Keratinocyte (primary cell): ENCODE measurements at regions not wholly inside any gene's neighbourhood (a gene's known extent, or its start where the extent isn't known, plus 50 kb on each side); places are given as distances from the start of the nearest gene placed in this dataset.

ENCODE experiments used
- DNase-seq: peaks from one replicate; pipeline ENCODE4 v3.0.0-alpha.2; 2011; ENCODE audit warnings: low read depth, missing footprints, low spot score
- FAIRE-seq: peaks from 2 replicates; lab custom pipeline; 2011; peaks lifted over from hg19 to GRCh38; lab: Jason Lieb, UNC
- H2AFZ ChIP-seq: 2 replicates; pipeline ENCODE4 v1.6.0; 2012; ENCODE audit warnings: low read length, control low read depth, inconsistent platforms; ENCODE audit not compliant: control insufficient read depth
- H3K27ac ChIP-seq: 2 replicates; pipeline ENCODE4 v1.5.1; 2011; ENCODE audit warnings: low read length; ENCODE audit not compliant: control insufficient read depth, insufficient read depth
- H3K27me3 ChIP-seq: 3 replicates; pipeline ENCODE4 v1.6.0; 2011; ENCODE audit warnings: low read length; ENCODE audit not compliant: control insufficient read depth, insufficient read depth; ENCODE audit errors: extremely low read depth
- H3K36me3 ChIP-seq, 2 experiments: 2 replicates in 1 of 2; 3 replicates in 1 of 2; pipeline ENCODE4 v1.5.1; 2011; ENCODE audit warnings: low read length in 2 of 2, mild to moderate bottlenecking in 1 of 2; ENCODE audit not compliant: control insufficient read depth in 2 of 2, insufficient read depth in 2 of 2; ENCODE audit errors: extremely low read depth in 1 of 2
- H3K4me1 ChIP-seq: 3 replicates; pipeline ENCODE4 v1.5.1; 2011; ENCODE audit warnings: low read length; ENCODE audit not compliant: control insufficient read depth, insufficient read depth; ENCODE audit errors: extremely low read depth
- H3K4me2 ChIP-seq: 3 replicates; pipeline ENCODE4 v1.6.0; 2011; ENCODE audit warnings: low read depth, low read length; ENCODE audit not compliant: control insufficient read depth, insufficient read depth; ENCODE audit errors: extremely low read depth
- H3K4me3 ChIP-seq, 3 experiments: fragments of 200-600 bp in 1 of 3; sonication (generic) in 1 of 3; 2 replicates in 2 of 3; 3 replicates in 1 of 3; pipeline ENCODE4 v1.5.1; 2011 to 2016; ENCODE audit warnings: low read length in 3 of 3, mild to moderate bottlenecking in 3 of 3, control low read depth in 2 of 3, inconsistent platforms in 1 of 3, low read depth in 1 of 3, mixed read lengths in 1 of 3, mixed run types in 1 of 3, moderate library complexity in 1 of 3; ENCODE audit not compliant: control insufficient read depth in 2 of 3, insufficient read depth in 2 of 3; ENCODE audit errors: extremely low read depth in 1 of 3
- H3K79me2 ChIP-seq: 2 replicates; pipeline ENCODE4 v1.6.0; 2012; ENCODE audit warnings: low read length; ENCODE audit not compliant: control insufficient read depth, insufficient read depth
- H3K9ac ChIP-seq: 3 replicates; pipeline ENCODE4 v1.6.0; 2011; ENCODE audit warnings: low read length; ENCODE audit not compliant: control insufficient read depth, insufficient read depth; ENCODE audit errors: extremely low read depth
- H3K9me1 ChIP-seq: 3 replicates; pipeline ENCODE4 v1.6.0; 2011; ENCODE audit warnings: low read length; ENCODE audit not compliant: control insufficient read depth, insufficient read depth; ENCODE audit errors: extremely low read depth
- H3K9me3 ChIP-seq: 2 replicates; pipeline ENCODE4 v1.5.1; 2012; ENCODE audit warnings: low read depth, low read length; ENCODE audit not compliant: control insufficient read depth
- H4K20me1 ChIP-seq: 3 replicates; pipeline ENCODE4 v1.6.0; 2011; ENCODE audit warnings: low read length; ENCODE audit not compliant: control insufficient read depth, insufficient read depth; ENCODE audit errors: extremely low read depth
- EZH2 ChIP-seq: IDR thresholded peaks from one replicate; pipeline ENCODE4 v1.6.1; 2012; ENCODE audit warnings: inconsistent platforms, mild to moderate bottlenecking, low read length, moderate library complexity
- dilution Hi-C: fragments of 300-500 bp; cut with MboI; formaldehyde crosslinking; loops from one replicate; pipeline ENCODE4 v1.7.0; 2020; ENCODE audit warnings: low sequenced_read_pairs; ENCODE audit not compliant: extremely low pct_ligation_motif_present
- TF ChIP-seq, protein P1 (sequence below), 3 experiments: IDR thresholded peaks in 1 of 3; conservative IDR thresholded peaks in 1 of 3; optimal IDR thresholded peaks in 1 of 3; 2 replicates in 2 of 3; 3 replicates in 1 of 3; pipeline versions ENCODE3 to v1.5.1; 2011; ENCODE audit warnings: low read length in 3 of 3, mild to moderate bottlenecking in 3 of 3, moderate library complexity in 2 of 3, control low read depth in 1 of 3, inconsistent platforms in 1 of 3; ENCODE audit not compliant: insufficient read depth in 2 of 3; ENCODE audit errors: extremely low read depth in 1 of 3

DNA sequence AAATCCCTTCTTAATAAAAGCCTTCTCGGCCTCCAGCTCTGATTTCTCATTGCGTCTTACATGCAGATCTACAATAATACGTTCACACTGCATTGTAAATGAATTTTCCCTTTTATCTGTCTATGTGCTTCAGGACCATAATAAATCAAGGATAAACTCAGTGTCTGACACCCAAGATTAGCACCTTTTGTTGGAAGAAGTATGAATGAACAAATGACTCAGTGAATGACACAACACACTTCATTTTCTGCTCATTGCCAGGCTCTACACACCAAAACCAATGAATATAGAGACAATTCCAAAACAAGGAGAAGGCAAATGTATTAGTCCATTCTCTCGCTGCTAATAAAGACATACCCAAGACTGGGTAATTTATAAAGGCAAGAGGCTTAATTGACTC, 1224.4 kb downstream of the EFNB2 start:
- Histone ChIP-seq H3K9me1 (no peaks in the 10 kb centered on the region), H3K36me3 (no peaks in the 10 kb centered on the region), H3K4me2 (no peak overlapping the region), H3K27ac (no peak overlapping the region), H4K20me1 (no peaks in the 10 kb centered on the region), H3K4me3 (no peak overlapping the region), H3K4me1 (no peaks in the 10 kb centered on the region), H3K9me3 (no peaks in the 10 kb centered on the region), H3K9ac (no peak overlapping the region), H2AFZ (no peak overlapping the region), H3K79me2 (no peaks in the 10 kb centered on the region), H3K27me3 (no peaks in the 10 kb centered on the region)
- TF ChIP-seq, protein P1, sequence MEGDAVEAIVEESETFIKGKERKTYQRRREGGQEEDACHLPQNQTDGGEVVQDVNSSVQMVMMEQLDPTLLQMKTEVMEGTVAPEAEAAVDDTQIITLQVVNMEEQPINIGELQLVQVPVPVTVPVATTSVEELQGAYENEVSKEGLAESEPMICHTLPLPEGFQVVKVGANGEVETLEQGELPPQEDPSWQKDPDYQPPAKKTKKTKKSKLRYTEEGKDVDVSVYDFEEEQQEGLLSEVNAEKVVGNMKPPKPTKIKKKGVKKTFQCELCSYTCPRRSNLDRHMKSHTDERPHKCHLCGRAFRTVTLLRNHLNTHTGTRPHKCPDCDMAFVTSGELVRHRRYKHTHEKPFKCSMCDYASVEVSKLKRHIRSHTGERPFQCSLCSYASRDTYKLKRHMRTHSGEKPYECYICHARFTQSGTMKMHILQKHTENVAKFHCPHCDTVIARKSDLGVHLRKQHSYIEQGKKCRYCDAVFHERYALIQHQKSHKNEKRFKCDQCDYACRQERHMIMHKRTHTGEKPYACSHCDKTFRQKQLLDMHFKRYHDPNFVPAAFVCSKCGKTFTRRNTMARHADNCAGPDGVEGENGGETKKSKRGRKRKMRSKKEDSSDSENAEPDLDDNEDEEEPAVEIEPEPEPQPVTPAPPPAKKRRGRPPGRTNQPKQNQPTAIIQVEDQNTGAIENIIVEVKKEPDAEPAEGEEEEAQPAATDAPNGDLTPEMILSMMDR (optimal IDR thresholded peaks at IDR 0.05 in 1 of 3, IDR thresholded peaks at IDR 0.05 in 1 of 3, conservative IDR thresholded peaks at IDR 0.05 in 1 of 3; ENCODE audit: extremely low read depth in 1 of 3, insufficient read depth in 2 of 3, low read length in 3 of 3), result no peak
- no peak for TF ChIP-seq EZH2
- DNase-seq (no peak), FAIRE-seq (peak; percentile 23)
- dilution Hi-C loops, result no loop called here

DNA sequence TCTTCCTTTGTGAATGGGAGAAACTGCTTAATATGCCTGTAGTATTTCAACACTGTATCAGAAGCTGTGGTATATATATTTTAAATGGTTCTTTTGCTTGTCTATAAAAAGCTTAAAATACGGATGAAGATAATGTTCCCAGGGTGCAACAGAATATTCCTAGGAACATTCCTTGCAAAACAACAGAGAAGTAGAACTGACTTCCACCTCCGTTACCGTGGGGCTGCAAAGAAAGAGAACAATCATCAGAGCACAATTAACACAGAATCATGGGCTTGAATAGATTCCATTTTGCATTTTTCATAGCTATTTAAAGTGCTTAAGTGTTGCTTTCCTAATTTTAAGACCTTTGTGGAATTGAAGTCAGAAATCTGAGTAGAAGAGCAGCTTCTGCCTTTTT, 1227.7 kb downstream of the EFNB2 start:
- FAIRE-seq (no peak), DNase-seq (no peak)
- TF ChIP-seq EZH2, result no peak
- H3K4me1 ChIP-seq, result no peaks in the 10 kb centered on the region
- no peaks in the 10 kb centered on the region for H3K9me1 ChIP-seq
- no peaks in the 10 kb centered on the region for H3K79me2 ChIP-seq
- dilution Hi-C loops, result no loop called here
- H3K27me3 ChIP-seq, result no peaks in the 10 kb centered on the region
- no peak overlapping the region for H3K4me3 ChIP-seq
- H4K20me1 ChIP-seq, result no peaks in the 10 kb centered on the region
- H2AFZ ChIP-seq, result no peak overlapping the region
- H3K27ac ChIP-seq, result no peak overlapping the region
- no peak overlapping the region for H3K4me2 ChIP-seq
- no peaks in the 10 kb centered on the region for H3K36me3 ChIP-seq
- H3K9ac ChIP-seq, result no peak overlapping the region
- no peaks in the 10 kb centered on the region for H3K9me3 ChIP-seq

DNA sequence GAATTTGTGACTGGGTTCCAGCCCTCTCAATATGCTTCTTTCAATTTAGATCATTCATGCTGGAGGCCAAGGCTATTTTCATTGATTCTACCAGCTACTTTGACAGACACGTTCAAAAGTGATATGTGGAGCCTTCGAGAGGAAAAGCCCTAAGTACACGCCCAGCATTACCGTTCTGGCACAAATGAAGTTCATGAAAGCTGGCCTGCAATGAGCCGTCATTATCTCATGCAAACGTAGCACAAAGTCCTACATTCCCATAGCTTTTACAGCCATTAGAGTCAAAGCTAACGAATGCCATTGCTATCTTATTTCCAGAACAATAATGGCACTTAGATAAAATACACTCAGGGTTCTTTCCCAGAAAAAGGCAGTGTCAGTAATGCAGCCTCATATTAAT, 1237.6 kb downstream of the EFNB2 start:
- H3K79me2 ChIP-seq, result no peaks in the 10 kb centered on the region
- H3K4me1 ChIP-seq, result no peaks in the 10 kb centered on the region
- no peak for TF ChIP-seq EZH2
- TF ChIP-seq, protein P1 (optimal IDR thresholded peaks at IDR 0.05 in 1 of 3, IDR thresholded peaks at IDR 0.05 in 1 of 3, conservative IDR thresholded peaks at IDR 0.05 in 1 of 3; ENCODE audit: extremely low read depth in 1 of 3, insufficient read depth in 2 of 3, low read length in 3 of 3), result no peak
- no peak for FAIRE-seq
- no peak overlapping the region for H2AFZ ChIP-seq
- no peaks in the 10 kb centered on the region for H3K9me1 ChIP-seq
- dilution Hi-C loops, result no loop called here
- no peak for DNase-seq
- H3K27ac ChIP-seq, result no peak overlapping the region
- H3K4me3 ChIP-seq, result no peak overlapping the region
- H3K4me2 ChIP-seq, result no peak overlapping the region
- no peaks in the 10 kb centered on the region for H3K9me3 ChIP-seq
- no peaks in the 10 kb centered on the region for H3K27me3 ChIP-seq
- H3K36me3 ChIP-seq, result no peaks in the 10 kb centered on the region
- H3K9ac ChIP-seq, result no peak overlapping the region
- no peaks in the 10 kb centered on the region for H4K20me1 ChIP-seq
